ENCODE measurements at regions not wholly inside any gene's neighbourhood (a gene's known extent, or its start where the extent isn't known, plus 50 kb on each side); places are given as distances from the start of the nearest gene placed in this dataset.
A peak's percentile ranks its signal among the peaks of the same experiment; 100 is the strongest.

DNA sequence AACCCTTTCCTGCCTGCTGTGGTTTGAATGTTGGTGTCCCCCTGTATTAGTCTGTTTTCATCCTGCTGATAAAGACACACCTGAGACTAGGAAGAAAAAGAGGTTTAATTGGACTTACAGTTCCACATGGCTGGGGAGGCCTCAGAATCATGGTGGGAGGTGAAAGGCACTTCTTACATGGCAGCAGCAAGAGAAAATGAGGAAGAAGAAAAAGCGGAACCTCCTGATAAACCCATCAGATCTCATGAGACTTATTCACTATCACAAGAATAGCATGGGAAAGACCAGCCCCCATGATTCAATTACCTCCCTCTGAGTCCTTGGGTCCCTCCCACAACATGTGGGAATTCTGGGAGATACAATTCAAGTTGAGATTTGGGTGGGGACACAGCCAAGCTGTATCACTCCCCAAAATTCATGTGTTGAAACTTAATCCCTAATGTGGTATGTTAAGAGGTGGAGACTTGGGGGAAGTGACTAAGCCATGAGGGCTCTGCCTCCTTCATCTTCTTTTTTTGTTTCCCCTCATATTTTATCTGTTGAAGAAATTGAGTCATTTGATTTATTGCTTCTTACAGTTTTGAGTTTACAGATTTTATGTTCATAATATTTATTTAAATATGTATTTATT lies 64.9 kb upstream of the SYNCRIP start:
- peak; percentile 3 to 24 (median 11) for DNase-seq

DNA sequence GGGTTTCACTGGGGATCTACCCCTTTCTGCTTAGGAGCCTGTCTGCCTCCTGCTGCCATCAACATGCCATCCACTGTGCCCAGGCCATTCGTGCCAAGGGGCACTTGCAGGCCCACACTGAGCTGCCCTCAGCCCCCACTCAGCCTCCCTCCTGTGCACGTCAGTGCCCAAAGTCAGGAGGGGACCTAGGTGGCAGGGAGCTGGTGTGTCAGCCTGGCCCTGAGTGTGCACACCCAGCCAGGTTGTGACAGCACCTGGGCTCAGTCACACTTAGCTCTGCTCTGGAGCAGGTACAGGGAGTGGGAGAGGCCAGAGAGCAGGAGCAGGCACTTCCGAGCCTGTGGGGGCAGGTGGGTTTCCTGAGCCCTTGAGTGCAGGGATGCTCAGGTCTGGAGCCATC lies 63.6 kb upstream of the SYNCRIP start:
- no peak for DNase-seq

DNA sequence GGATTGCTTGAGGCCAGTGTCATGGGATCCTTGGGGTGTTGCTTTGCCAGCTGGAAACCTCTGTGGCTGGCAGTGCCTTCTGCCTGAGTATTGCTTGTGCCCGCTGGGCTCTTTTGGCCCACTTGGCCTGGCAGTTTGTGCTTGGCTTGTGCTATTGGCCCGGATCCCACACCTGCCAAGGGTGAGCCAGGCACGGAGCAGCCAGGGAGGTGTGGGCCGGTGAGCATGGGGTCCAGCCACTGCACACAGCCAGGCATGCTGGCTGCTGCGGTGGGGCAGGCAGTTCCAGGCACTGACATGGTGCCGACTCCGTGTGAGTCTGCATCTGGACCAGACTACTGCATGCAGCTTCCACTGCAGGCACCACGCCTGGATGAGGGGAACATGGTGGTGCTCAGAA lies 62.5 kb upstream of the SYNCRIP start:
- no peak for DNase-seq

DNA sequence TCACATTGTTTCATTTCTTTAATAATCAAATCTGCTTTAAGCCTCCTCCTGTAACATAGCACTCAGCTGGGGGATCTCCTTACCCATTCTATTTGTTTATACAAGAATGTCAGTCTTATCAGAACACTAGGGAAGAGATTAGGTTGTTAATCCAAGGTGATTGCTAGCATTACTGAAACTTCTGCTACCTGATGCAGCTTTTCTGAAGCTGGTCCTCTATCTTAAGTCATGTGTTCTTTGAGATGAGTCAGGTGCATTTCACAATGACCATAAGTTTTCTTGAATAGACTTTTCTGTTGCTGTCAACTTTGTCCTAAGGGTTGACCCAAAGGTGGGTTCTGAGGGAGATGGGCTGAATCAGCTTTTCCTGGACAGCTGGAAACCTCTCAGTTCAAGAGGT lies 60.7 kb upstream of the SYNCRIP start:
- no peak for DNase-seq
